OCI-LY7 (cell line): ENCODE measurements at regions not wholly inside any gene's neighbourhood (a gene's known extent, or its start where the extent isn't known, plus 50 kb on each side); places are given as distances from the start of the nearest gene placed in this dataset.
"Not testable (repeated sequence)": the region's sequence is repeated elsewhere in the genome, so short reads cannot be mapped to it uniquely, and the experiment has no call there.

ENCODE experiments used
- CTCF ChIP-seq: fragments of 200-600 bp; sonication (generic); conservative IDR thresholded peaks from 2 replicates; pipeline ENCODE4 v1.5.1; 2014; ENCODE audit warnings: mild to moderate bottlenecking, antibody characterized with exemption, low read length, moderate library complexity, mixed read lengths
- EZH2phosphoT487 ChIP-seq: fragments of 200-600 bp; sonication (generic); IDR thresholded peaks from 2 replicates; pipeline ENCODE4 v1.6.1; 2018; ENCODE audit warnings: low read depth, borderline replicate concordance, mild to moderate bottlenecking, mixed run types, antibody characterized with exemption, low read length, moderate library complexity, mixed read lengths

DNA sequence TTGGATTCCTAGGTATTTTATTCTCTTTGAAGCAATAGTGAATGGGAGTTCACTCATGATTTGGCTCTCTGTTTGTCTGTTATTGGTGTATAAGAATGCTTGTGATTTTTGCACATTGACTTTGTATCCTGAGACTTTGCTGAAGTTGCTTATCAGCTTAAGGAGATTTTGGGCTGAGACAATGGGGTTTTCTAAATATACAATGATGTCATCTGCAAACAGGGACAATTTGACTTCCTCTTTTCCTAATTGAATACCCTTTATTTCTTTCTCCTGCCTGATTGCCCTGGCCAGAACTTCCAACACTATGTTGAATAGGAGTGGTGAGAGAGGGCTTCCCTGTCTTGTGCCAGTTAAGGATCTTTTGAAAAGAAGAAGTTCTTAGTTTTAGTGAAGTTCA lies 114.4 kb upstream of the TNPO1 start:
- not testable (repeated sequence) for TF ChIP-seq CTCF, EZH2phosphoT487
